SK-N-SH (cell line): ENCODE measurements at regions not wholly inside any gene's neighbourhood (a gene's known extent, or its start where the extent isn't known, plus 50 kb on each side); places are given as distances from the start of the nearest gene placed in this dataset.

ENCODE experiments used
- CTCF ChIA-PET: fragments of 300-600, 350-600 bp; formaldehyde crosslinking; extraction: SDS; loops from one replicate; lab custom pipeline; 2021; lab: Yijun Ruan, JAX
- POLR2A ChIA-PET: fragments of 350-600 bp; sonication (Branson Sonifier 250); formaldehyde crosslinking; extraction: SDS; loops from one replicate; lab custom pipeline; 2020; ENCODE audit warnings: antibody characterized with exemption, inconsistent platforms; lab: Yijun Ruan, JAX
- DNase-seq: peaks from one replicate; pipeline ENCODE4 v3.0.0; 2012
- H2AFZ ChIP-seq: fragments of 200-600 bp; sonication (generic); 2 replicates; pipeline ENCODE4 v1.8.1; 2016; ENCODE audit warnings: antibody characterized with exemption, mild to moderate bottlenecking, low read depth
- H3F3A ChIP-seq: fragments of 200-600 bp; sonication (generic); replicated peaks from 2 replicates; pipeline ENCODE3; 2016; ENCODE audit warnings: antibody characterized with exemption, mild to moderate bottlenecking; ENCODE audit not compliant: insufficient read depth
- H3K27ac ChIP-seq, 2 experiments: fragments of 200-500 bp in 1 of 2; fragments of 200-600 bp in 1 of 2; sonication (Bioruptor generic) in 1 of 2; sonication (generic), shearing (Covaris generic) in 1 of 2; 2 replicates each; pipeline versions ENCODE4 v1.5.1 to v1.6.1; 2014 to 2016; ENCODE audit warnings: low read depth in 2 of 2, inconsistent platforms in 1 of 2, low read length in 1 of 2, mild to moderate bottlenecking in 1 of 2, mixed read lengths in 1 of 2
- H3K27me3 ChIP-seq: fragments of 200-600 bp; sonication (generic), shearing (Covaris generic); 2 replicates; pipeline ENCODE4 v1.6.1; 2016; ENCODE audit warnings: mixed run types; ENCODE audit not compliant: insufficient read depth
- H3K36me3 ChIP-seq, 2 experiments: fragments of 200-500 bp in 1 of 2; fragments of 200-600 bp in 1 of 2; sonication (Bioruptor generic) in 1 of 2; sonication (generic) in 1 of 2; replicated peaks in 1 of 2; 2 replicates each; pipeline versions ENCODE3 to v1.5.1; 2014 to 2016; ENCODE audit warnings: low read length in 1 of 2, mild to moderate bottlenecking in 1 of 2; ENCODE audit not compliant: insufficient read depth in 2 of 2, control insufficient read depth in 1 of 2
- H3K4me1 ChIP-seq, 2 experiments: fragments of 200-500 bp in 1 of 2; fragments of 200-600 bp in 1 of 2; sonication (Bioruptor generic) in 1 of 2; sonication (generic), shearing (Covaris generic) in 1 of 2; 2 replicates each; pipeline versions ENCODE4 v1.5.1 to v1.6.1; 2014 to 2016; ENCODE audit warnings: low read depth in 1 of 2, low read length in 1 of 2, mixed run types in 1 of 2; ENCODE audit not compliant: insufficient read depth in 2 of 2, control insufficient read depth in 1 of 2
- H3K4me2 ChIP-seq: fragments of 200-600 bp; sonication (generic), shearing (Covaris generic); 2 replicates; pipeline ENCODE4 v1.6.1; 2017; ENCODE audit warnings: mixed run types
- H3K4me3 ChIP-seq, 2 experiments: fragments of 200-500 bp in 1 of 2; fragments of 200-600 bp in 1 of 2; sonication (Bioruptor generic) in 1 of 2; sonication (generic), shearing (Covaris generic) in 1 of 2; 2 replicates each; pipeline versions ENCODE4 v1.5.1 to v1.8.1; 2014 to 2016; ENCODE audit warnings: low read depth in 2 of 2, inconsistent platforms in 1 of 2, low read length in 1 of 2, mild to moderate bottlenecking in 1 of 2, mixed read lengths in 1 of 2, moderate library complexity in 1 of 2
- H3K79me2 ChIP-seq: fragments of 200-600 bp; sonication (generic); 2 replicates; pipeline ENCODE4 v1.8.1; 2017; ENCODE audit warnings: mild to moderate bottlenecking; ENCODE audit not compliant: insufficient read depth
- H3K9ac ChIP-seq: fragments of 200-600 bp; sonication (generic); 2 replicates; pipeline ENCODE4 v1.6.1; 2017; ENCODE audit warnings: mixed run types
- H3K9me2 ChIP-seq: fragments of 200-600 bp; sonication (generic); 2 replicates; pipeline ENCODE4 v1.6.1; 2017; ENCODE audit warnings: mixed run types
- H3K9me3 ChIP-seq: fragments of 200-600 bp; sonication (generic); 2 replicates; pipeline ENCODE4 v1.6.1; 2017; ENCODE audit warnings: mixed run types, mild to moderate bottlenecking, moderate library complexity
- H4K20me1 ChIP-seq: fragments of 200-600 bp; sonication (generic); 2 replicates; pipeline ENCODE4 v1.6.1; 2017; ENCODE audit warnings: mild to moderate bottlenecking, mixed run types; ENCODE audit not compliant: insufficient read depth
- CHD2 ChIP-seq: fragments of 150-350 bp; IDR thresholded peaks from 2 replicates; pipeline ENCODE4 v1.6.1; 2018; ENCODE audit warnings: low read length; ENCODE audit not compliant: partially characterized antibody
- FOSL2 ChIP-seq: IDR thresholded peaks from 2 replicates; pipeline ENCODE4 v1.4.0; 2012; ENCODE audit warnings: low read depth, mild to moderate bottlenecking, moderate library complexity, borderline replicate concordance
- FOXM1 ChIP-seq: IDR thresholded peaks from 2 replicates; pipeline ENCODE4 v1.4.0; 2012; ENCODE audit warnings: low read depth, mild to moderate bottlenecking
- GABPA ChIP-seq: IDR thresholded peaks from 2 replicates; pipeline ENCODE4 v1.4.0; 2012; ENCODE audit warnings: low read depth, mild to moderate bottlenecking
- GATA2 ChIP-seq: sonication (generic); formaldehyde crosslinking; IDR thresholded peaks from 2 replicates; pipeline ENCODE4 v1.5.0; 2020; ENCODE audit warnings: mild to moderate bottlenecking, missing genetic modification reagents
- NFIC ChIP-seq: IDR thresholded peaks from 2 replicates; pipeline ENCODE4 v1.4.0; 2012; ENCODE audit warnings: borderline replicate concordance
- NRF1 ChIP-seq: IDR thresholded peaks from 2 replicates; pipeline ENCODE4 v1.6.1; 2012; ENCODE audit warnings: low read depth, mild to moderate bottlenecking, low read length
- RAD21 ChIP-seq: IDR thresholded peaks from 2 replicates; pipeline ENCODE4 v1.6.1; 2012; ENCODE audit warnings: mild to moderate bottlenecking, low read length
- RXRA ChIP-seq: IDR thresholded peaks from 2 replicates; pipeline ENCODE4 v1.4.0; 2012; ENCODE audit warnings: low read depth, mild to moderate bottlenecking, borderline replicate concordance
- SIN3A ChIP-seq: IDR thresholded peaks from 2 replicates; pipeline ENCODE4 v1.6.1; 2012; ENCODE audit warnings: low read depth, mild to moderate bottlenecking, low read length, moderate library complexity, borderline replicate concordance
- TCF12 ChIP-seq: IDR thresholded peaks from 2 replicates; pipeline ENCODE4 v1.4.0; 2012
- YY1 ChIP-seq: IDR thresholded peaks from 2 replicates; pipeline ENCODE4 v1.4.0; 2012; ENCODE audit warnings: low read depth, mild to moderate bottlenecking
- WGBS: methylation state at CpG from one replicate; pipeline ENCODE4 v1.1.6; 2017; ENCODE audit warnings: low lambda C conversion rate; 5-methylcytosine and 5-hydroxymethylcytosine counted together
- TF ChIP-seq, protein P1 (sequence below): IDR thresholded peaks from 2 replicates; pipeline ENCODE4; 2012
- TF ChIP-seq, protein P2 (sequence below): fragments of 200-600 bp; sonication (generic); IDR thresholded peaks from 2 replicates; pipeline ENCODE4 v1.6.1; 2017; ENCODE audit warnings: antibody characterized with exemption, mild to moderate bottlenecking, moderate library complexity
- TF ChIP-seq, protein P3 (sequence below): IDR thresholded peaks from 2 replicates; pipeline ENCODE4 v1.6.1; 2012; ENCODE audit warnings: mild to moderate bottlenecking, low read depth, low read length, moderate library complexity
- TF ChIP-seq, protein P4 (sequence below): fragments of 150-350 bp; IDR thresholded peaks from 2 replicates; pipeline ENCODE4 v1.6.1; 2016; ENCODE audit warnings: mild to moderate bottlenecking, low read depth, low read length
- TF ChIP-seq, protein P5 (sequence below): fragments of 150-350 bp; IDR thresholded peaks from 2 replicates; pipeline ENCODE4 v1.6.1; 2017; ENCODE audit warnings: antibody characterized with exemption, low read length, low read depth, borderline replicate concordance
- TF ChIP-seq, protein P6 (sequence below): IDR thresholded peaks from 2 replicates; pipeline ENCODE4 v1.4.0; 2012; ENCODE audit warnings: low read depth, borderline replicate concordance
- TF ChIP-seq, protein P7 (sequence below): IDR thresholded peaks from 2 replicates; pipeline ENCODE4 v1.4.0; 2012; ENCODE audit warnings: low read depth

DNA sequence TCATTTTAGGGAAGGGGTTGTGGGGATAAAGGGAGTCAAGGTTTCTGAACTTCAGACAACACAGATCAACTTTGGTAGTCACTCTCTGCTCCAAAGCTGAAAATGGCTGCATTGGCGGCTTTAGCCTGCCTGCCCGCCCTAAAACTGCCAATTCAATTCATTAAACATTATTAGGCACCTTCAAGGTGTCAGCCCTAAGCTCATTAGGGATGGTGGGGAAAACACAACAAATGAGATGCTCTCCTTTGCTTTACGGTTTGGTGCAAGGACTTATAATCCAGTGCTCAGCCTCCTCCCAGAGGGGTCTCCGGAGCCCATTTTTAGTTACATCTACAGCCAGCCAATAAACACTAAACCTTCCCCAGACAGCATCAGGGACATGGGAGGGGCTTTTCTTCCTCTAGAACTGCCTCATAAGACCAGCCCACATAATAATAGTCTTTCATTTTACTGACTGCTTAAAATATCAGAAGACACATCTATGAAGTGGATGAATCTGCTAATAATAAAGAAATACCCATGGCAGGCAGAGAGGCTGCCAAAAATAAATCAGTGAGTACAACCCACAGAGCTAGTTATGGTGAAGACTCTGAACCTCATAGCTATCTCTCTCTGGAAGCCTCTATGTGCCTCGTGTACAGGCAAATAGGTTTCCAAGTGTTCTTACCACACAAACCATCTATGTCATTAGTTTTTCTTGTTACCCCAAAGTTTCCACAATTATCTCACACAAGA, 102.8 kb upstream of the NCAM1 start (continued):
- TF ChIP-seq, protein P1, sequence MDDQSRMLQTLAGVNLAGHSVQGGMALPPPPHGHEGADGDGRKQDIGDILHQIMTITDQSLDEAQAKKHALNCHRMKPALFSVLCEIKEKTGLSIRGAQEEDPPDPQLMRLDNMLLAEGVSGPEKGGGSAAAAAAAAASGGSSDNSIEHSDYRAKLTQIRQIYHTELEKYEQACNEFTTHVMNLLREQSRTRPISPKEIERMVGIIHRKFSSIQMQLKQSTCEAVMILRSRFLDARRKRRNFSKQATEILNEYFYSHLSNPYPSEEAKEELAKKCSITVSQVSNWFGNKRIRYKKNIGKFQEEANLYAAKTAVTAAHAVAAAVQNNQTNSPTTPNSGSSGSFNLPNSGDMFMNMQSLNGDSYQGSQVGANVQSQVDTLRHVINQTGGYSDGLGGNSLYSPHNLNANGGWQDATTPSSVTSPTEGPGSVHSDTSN = no peak
- no peak for TF ChIP-seq SIN3A
- TF ChIP-seq GATA2 (CRISPR knock-in tag) = no peak
- TF ChIP-seq NFIC = no peak
- TF ChIP-seq TCF12 = no peak
- no peak for TF ChIP-seq NRF1
- TF ChIP-seq FOXM1 = no peak
- no peak for TF ChIP-seq GABPA

DNA sequence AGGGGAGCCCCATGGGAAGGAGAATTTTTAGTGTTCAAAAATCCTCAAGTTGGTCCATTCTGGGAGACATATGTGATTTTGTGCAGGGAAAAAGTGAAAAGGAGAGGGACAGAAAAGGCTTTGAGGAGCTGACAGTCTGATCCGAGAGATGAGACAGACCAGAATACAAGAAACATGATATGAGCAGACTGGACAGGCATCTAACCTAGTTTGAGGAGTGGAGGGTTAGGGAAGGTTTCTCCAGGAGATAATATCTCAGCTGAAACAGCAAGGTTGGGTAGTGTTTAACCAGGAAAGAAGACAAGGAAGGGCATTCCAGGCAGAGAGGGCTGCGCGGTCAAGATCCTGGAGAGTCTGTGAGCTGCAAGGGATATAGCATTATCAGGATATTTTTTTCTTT, 101.4 kb upstream of the NCAM1 start:
- CTCF ChIA-PET = no interaction called here
- H3K4me2 ChIP-seq = no peak overlapping the region

More for the DNA sequence above, 101.4 kb upstream of the NCAM1 start:
- no peak overlapping the region for H3K9ac ChIP-seq
- no peaks in the 10 kb centered on the region for H3K36me3 ChIP-seq
- H3K79me2 ChIP-seq = no peaks in the 10 kb centered on the region
- H3K4me1 ChIP-seq = no peaks in the 10 kb centered on the region; a peak in 1 of 4 replicates
- no peak overlapping the region for H3K4me3 ChIP-seq
- H3K27ac ChIP-seq = no peak overlapping the region
- no peaks in the 10 kb centered on the region for H3F3A ChIP-seq
- no peak for TF ChIP-seq RAD21
- no peak for TF ChIP-seq YY1
- no peak for TF ChIP-seq NRF1
- TF ChIP-seq, protein P2, sequence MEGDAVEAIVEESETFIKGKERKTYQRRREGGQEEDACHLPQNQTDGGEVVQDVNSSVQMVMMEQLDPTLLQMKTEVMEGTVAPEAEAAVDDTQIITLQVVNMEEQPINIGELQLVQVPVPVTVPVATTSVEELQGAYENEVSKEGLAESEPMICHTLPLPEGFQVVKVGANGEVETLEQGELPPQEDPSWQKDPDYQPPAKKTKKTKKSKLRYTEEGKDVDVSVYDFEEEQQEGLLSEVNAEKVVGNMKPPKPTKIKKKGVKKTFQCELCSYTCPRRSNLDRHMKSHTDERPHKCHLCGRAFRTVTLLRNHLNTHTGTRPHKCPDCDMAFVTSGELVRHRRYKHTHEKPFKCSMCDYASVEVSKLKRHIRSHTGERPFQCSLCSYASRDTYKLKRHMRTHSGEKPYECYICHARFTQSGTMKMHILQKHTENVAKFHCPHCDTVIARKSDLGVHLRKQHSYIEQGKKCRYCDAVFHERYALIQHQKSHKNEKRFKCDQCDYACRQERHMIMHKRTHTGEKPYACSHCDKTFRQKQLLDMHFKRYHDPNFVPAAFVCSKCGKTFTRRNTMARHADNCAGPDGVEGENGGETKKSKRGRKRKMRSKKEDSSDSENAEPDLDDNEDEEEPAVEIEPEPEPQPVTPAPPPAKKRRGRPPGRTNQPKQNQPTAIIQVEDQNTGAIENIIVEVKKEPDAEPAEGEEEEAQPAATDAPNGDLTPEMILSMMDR = no peak
- TF ChIP-seq, protein P3, sequence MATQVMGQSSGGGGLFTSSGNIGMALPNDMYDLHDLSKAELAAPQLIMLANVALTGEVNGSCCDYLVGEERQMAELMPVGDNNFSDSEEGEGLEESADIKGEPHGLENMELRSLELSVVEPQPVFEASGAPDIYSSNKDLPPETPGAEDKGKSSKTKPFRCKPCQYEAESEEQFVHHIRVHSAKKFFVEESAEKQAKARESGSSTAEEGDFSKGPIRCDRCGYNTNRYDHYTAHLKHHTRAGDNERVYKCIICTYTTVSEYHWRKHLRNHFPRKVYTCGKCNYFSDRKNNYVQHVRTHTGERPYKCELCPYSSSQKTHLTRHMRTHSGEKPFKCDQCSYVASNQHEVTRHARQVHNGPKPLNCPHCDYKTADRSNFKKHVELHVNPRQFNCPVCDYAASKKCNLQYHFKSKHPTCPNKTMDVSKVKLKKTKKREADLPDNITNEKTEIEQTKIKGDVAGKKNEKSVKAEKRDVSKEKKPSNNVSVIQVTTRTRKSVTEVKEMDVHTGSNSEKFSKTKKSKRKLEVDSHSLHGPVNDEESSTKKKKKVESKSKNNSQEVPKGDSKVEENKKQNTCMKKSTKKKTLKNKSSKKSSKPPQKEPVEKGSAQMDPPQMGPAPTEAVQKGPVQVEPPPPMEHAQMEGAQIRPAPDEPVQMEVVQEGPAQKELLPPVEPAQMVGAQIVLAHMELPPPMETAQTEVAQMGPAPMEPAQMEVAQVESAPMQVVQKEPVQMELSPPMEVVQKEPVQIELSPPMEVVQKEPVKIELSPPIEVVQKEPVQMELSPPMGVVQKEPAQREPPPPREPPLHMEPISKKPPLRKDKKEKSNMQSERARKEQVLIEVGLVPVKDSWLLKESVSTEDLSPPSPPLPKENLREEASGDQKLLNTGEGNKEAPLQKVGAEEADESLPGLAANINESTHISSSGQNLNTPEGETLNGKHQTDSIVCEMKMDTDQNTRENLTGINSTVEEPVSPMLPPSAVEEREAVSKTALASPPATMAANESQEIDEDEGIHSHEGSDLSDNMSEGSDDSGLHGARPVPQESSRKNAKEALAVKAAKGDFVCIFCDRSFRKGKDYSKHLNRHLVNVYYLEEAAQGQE = no peak
- no peak for TF ChIP-seq CHD2
- TF ChIP-seq, protein P4, sequence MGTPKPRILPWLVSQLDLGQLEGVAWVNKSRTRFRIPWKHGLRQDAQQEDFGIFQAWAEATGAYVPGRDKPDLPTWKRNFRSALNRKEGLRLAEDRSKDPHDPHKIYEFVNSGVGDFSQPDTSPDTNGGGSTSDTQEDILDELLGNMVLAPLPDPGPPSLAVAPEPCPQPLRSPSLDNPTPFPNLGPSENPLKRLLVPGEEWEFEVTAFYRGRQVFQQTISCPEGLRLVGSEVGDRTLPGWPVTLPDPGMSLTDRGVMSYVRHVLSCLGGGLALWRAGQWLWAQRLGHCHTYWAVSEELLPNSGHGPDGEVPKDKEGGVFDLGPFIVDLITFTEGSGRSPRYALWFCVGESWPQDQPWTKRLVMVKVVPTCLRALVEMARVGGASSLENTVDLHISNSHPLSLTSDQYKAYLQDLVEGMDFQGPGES = no peak
- no peak for TF ChIP-seq RXRA
- TF ChIP-seq FOSL2 = no peak
- TF ChIP-seq, protein P5, sequence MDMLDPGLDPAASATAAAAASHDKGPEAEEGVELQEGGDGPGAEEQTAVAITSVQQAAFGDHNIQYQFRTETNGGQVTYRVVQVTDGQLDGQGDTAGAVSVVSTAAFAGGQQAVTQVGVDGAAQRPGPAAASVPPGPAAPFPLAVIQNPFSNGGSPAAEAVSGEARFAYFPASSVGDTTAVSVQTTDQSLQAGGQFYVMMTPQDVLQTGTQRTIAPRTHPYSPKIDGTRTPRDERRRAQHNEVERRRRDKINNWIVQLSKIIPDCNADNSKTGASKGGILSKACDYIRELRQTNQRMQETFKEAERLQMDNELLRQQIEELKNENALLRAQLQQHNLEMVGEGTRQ = no peak
- no peak for TF ChIP-seq GABPA
- TF ChIP-seq, protein P6, sequence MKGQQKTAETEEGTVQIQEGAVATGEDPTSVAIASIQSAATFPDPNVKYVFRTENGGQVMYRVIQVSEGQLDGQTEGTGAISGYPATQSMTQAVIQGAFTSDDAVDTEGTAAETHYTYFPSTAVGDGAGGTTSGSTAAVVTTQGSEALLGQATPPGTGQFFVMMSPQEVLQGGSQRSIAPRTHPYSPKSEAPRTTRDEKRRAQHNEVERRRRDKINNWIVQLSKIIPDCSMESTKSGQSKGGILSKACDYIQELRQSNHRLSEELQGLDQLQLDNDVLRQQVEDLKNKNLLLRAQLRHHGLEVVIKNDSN = no peak
- TF ChIP-seq, protein P7, sequence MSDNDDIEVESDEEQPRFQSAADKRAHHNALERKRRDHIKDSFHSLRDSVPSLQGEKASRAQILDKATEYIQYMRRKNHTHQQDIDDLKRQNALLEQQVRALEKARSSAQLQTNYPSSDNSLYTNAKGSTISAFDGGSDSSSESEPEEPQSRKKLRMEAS = no peak
- TF ChIP-seq, all 33 proteins: peak for 0
- Histone ChIP-seq H2AFZ (no peak overlapping the region), H4K20me1 (no peaks in the 10 kb centered on the region), H3K9me3 (peaks cover 5% of the 10 kb centered on the region; the same call in 1 of the 2 replicates), H3K9me2 (no peaks in the 10 kb centered on the region), H3K27me3 (no peaks in the 10 kb centered on the region)
- 77% methylated on average over 3 of the region's 3 CpGs for WGBS
- POLR2A ChIA-PET = no interaction called here
- no peak for DNase-seq
